GM12878 (cell line): ENCODE measurements at regions not wholly inside any gene's neighbourhood (a gene's known extent, or its start where the extent isn't known, plus 50 kb on each side); places are given as distances from the start of the nearest gene placed in this dataset.

Experiments used
- CTCF ChIP-seq, 3 experiments: IDR thresholded peaks in 2 of 3; conservative IDR thresholded peaks in 1 of 3; 2 replicates each; pipeline ENCODE4 v1.5.1; 2011; ENCODE audit warnings: low read depth in 3 of 3, low read length in 3 of 3, mild to moderate bottlenecking in 3 of 3, control low read depth in 2 of 3, moderate library complexity in 2 of 3, inconsistent platforms in 1 of 3, mixed read lengths in 1 of 3; ENCODE audit not compliant: control insufficient read depth in 2 of 3, insufficient read depth in 1 of 3; ENCODE audit errors: extremely low read depth in 1 of 3
- EZH2 ChIP-seq: IDR thresholded peaks from 2 replicates; pipeline ENCODE4 v1.6.1; 2012; ENCODE audit warnings: low read depth, mild to moderate bottlenecking, control low read depth, inconsistent platforms, low read length, borderline replicate concordance; ENCODE audit not compliant: control insufficient read depth
- KLF5 ChIP-seq: fragments of 450-650 bp; IDR thresholded peaks from 2 replicates; pipeline ENCODE4 v1.6.1; 2014; ENCODE audit warnings: mild to moderate bottlenecking; ENCODE audit not compliant: partially characterized antibody
- NBN ChIP-seq: fragments of 450-650 bp; IDR thresholded peaks from 2 replicates; pipeline ENCODE4 v1.6.1; 2016
- NRF1 ChIP-seq: conservative IDR thresholded peaks from 2 replicates; pipeline ENCODE4 v1.6.1; 2011; ENCODE audit warnings: mild to moderate bottlenecking, low read depth, low read length, improper control_type of control experiment
- POLR2A ChIP-seq: IDR thresholded peaks from 2 replicates; pipeline ENCODE4 v1.6.1; 2011; ENCODE audit warnings: low read depth, mild to moderate bottlenecking, low read length
- SPI1 ChIP-seq: IDR thresholded peaks from 2 replicates; pipeline ENCODE4 v1.6.1; 2011; ENCODE audit warnings: low read depth, mild to moderate bottlenecking, low read length, moderate library complexity, borderline replicate concordance; ENCODE audit not compliant: insufficient read depth
- ZNF384 ChIP-seq: IDR thresholded peaks from 2 replicates; pipeline ENCODE4 v1.6.1; 2012; ENCODE audit warnings: low read depth, mild to moderate bottlenecking, low read length, improper control_type of control experiment, borderline replicate concordance

GRCh38 chr2:145379934-145380333 lies 860.0 kb upstream of the ZEB2 start:
- TF ChIP-seq NBN (no peak), SPI1 (no peak), CTCF (IDR thresholded peaks at IDR 0.05 in 2 of 3, conservative IDR thresholded peaks at IDR 0.05 in 1 of 3; ENCODE audit: control insufficient read depth in 2 of 3, extremely low read depth in 1 of 3, insufficient read depth in 1 of 3, low read depth in 3 of 3, low read length in 3 of 3) (no peak), NRF1 (no peak), ZNF384 (no peak), KLF5 (no peak), EZH2 (no peak), POLR2A (no peak)
